ENCODE measurements at regions not wholly inside any gene's neighbourhood (a gene's known extent, or its start where the extent isn't known, plus 50 kb on each side); places are given as distances from the start of the nearest gene placed in this dataset.

DNA sequence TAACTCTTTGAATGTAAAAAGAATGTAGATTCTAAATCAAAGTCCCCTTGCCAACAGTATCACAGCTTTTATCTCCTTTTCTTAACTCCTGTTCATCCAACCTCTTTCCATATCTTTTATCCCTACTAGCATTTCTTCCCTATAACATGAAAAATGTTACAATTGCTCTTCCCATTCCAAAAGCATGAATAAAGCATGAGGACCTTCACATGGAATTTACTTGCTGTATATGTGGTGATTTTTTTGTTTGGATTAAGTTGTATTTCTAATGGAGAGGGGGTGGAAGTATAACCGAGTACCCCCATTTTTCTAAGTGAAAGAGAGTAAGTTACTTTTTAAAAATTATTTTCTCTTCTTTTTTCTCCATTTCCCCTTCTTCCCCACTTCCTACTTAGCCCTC, 94.9 kb upstream of the RBBP8 start:
- Histone ChIP-seq H3K79me2 (ENCODE audit: insufficient read depth, low read length) (no peaks in the 10 kb centered on the region), H3F3A (ENCODE audit: low read depth) (no peaks in the 10 kb centered on the region), H3K4me1 (ENCODE audit: insufficient read depth, low read length, poor library complexity, severe bottlenecking) (peaks cover 7% of the 10 kb centered on the region), H3K4me2 (ENCODE audit: low read depth, low read length, poor library complexity, severe bottlenecking) (no peak overlapping the region), H3K9me3 (ENCODE audit: insufficient read depth, low read depth, low read length) (no peaks in the 10 kb centered on the region), H3K4me3 (ENCODE audit: low read length, poor library complexity, severe bottlenecking) (no peak overlapping the region), H2AFZ (ENCODE audit: low read length) (0 out of 2 replicates have a peak overlapping the region, but pooled peaks have one; percentile 42), H4K20me1 (ENCODE audit: insufficient read depth, low read length, poor library complexity, severe bottlenecking) (no peaks in the 10 kb centered on the region), H3K9ac (ENCODE audit: low read depth, low read length, poor library complexity, severe bottlenecking) (no peak overlapping the region), H3K27me3 (ENCODE audit: insufficient read depth, low read length, poor library complexity, severe bottlenecking) (no peaks in the 10 kb centered on the region), H3K9me2 (replicated peaks; ENCODE audit: low read depth, low read length) (no peaks in the 10 kb centered on the region), H3K36me3 (ENCODE audit: insufficient read depth, low read length) (no peaks in the 10 kb centered on the region)
- TF ChIP-seq, protein P1, sequence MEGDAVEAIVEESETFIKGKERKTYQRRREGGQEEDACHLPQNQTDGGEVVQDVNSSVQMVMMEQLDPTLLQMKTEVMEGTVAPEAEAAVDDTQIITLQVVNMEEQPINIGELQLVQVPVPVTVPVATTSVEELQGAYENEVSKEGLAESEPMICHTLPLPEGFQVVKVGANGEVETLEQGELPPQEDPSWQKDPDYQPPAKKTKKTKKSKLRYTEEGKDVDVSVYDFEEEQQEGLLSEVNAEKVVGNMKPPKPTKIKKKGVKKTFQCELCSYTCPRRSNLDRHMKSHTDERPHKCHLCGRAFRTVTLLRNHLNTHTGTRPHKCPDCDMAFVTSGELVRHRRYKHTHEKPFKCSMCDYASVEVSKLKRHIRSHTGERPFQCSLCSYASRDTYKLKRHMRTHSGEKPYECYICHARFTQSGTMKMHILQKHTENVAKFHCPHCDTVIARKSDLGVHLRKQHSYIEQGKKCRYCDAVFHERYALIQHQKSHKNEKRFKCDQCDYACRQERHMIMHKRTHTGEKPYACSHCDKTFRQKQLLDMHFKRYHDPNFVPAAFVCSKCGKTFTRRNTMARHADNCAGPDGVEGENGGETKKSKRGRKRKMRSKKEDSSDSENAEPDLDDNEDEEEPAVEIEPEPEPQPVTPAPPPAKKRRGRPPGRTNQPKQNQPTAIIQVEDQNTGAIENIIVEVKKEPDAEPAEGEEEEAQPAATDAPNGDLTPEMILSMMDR (conservative IDR thresholded peaks at IDR 0.05; ENCODE audit: low read length): no peak
- TF ChIP-seq EZH2phosphoT487 (IDR thresholded peaks at IDR 0.05; ENCODE audit: borderline replicate concordance): no peak

DNA sequence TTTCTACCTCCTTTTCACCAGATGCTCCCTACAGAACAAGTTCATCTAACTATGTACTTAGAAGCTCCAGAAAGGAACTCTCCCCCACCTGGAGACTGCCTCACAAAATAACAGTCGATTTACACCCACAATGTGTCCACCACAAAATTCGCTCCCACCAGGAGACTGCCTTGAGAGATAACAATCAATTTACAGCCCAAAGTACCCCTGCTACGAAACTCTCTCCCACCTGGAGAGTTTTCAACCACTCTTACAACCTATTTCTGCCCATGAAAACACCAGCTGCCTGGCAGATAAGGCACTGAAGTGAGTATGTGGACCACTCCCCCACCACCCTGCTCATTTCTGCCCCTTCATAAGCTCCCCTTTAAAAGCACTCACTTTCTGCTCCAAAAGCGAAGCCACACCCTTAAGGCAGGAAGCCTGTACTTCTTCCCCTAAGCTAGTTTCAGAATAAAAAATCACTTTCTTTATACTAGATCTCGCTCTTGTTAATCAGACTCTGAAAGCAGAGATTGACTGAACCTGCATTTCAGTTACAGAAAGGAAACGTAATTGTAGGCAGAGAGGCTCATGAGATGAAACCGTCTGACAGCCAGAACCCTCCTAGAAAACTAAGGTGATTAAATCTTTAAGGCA, 94.4 kb upstream of the RBBP8 start:
- Histone ChIP-seq H3K9me3 (ENCODE audit: insufficient read depth, low read depth, low read length) (no peaks in the 10 kb centered on the region), H3K27me3 (ENCODE audit: insufficient read depth, low read length, poor library complexity, severe bottlenecking) (no peaks in the 10 kb centered on the region), H3K79me2 (ENCODE audit: insufficient read depth, low read length) (no peaks in the 10 kb centered on the region), H4K20me1 (ENCODE audit: insufficient read depth, low read length, poor library complexity, severe bottlenecking) (no peaks in the 10 kb centered on the region), H3K36me3 (ENCODE audit: insufficient read depth, low read length) (no peaks in the 10 kb centered on the region), H3K4me2 (ENCODE audit: low read depth, low read length, poor library complexity, severe bottlenecking) (peak overlapping the region; percentile 27), H3K4me1 (ENCODE audit: insufficient read depth, low read length, poor library complexity, severe bottlenecking) (peaks cover 7% of the 10 kb centered on the region), H3F3A (ENCODE audit: low read depth) (no peaks in the 10 kb centered on the region), H3K9me2 (replicated peaks; ENCODE audit: low read depth, low read length) (no peaks in the 10 kb centered on the region), H2AFZ (ENCODE audit: low read length) (peak overlapping the region; percentile 42), H3K9ac (ENCODE audit: low read depth, low read length, poor library complexity, severe bottlenecking) (no peak overlapping the region), H3K4me3 (ENCODE audit: low read length, poor library complexity, severe bottlenecking) (no peak overlapping the region)
- no peak for TF ChIP-seq EZH2phosphoT487 (IDR thresholded peaks at IDR 0.05; ENCODE audit: borderline replicate concordance)
- TF ChIP-seq, protein P1 (conservative IDR thresholded peaks at IDR 0.05; ENCODE audit: low read length): no peak

DNA sequence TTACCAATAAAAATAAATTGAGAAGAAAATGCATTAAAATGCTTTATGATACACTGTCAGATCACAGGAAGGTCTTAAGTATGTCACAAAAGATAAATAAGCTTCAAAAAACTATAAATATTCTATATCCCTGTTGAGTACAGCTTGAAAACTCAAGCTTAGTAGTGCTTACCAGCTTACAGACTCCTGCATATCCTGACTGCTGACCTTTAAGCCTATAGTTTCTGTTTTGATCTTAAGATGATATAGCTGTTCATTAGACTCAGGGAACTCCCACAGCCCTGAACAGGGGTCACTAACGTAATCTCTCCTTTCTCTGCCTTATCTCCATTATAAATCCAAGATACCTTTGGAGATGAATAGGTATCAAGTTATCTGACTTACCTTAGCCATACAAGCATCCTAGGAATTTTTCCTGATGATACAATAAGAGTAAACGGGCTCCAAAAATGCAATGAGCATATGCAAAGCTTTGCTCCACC, 93.7 kb upstream of the RBBP8 start:
- Histone ChIP-seq H3K79me2 (ENCODE audit: insufficient read depth, low read length) (no peaks in the 10 kb centered on the region), H3K4me1 (ENCODE audit: insufficient read depth, low read length, poor library complexity, severe bottlenecking) (peaks cover 7% of the 10 kb centered on the region), H4K20me1 (ENCODE audit: insufficient read depth, low read length, poor library complexity, severe bottlenecking) (no peaks in the 10 kb centered on the region), H3K27me3 (ENCODE audit: insufficient read depth, low read length, poor library complexity, severe bottlenecking) (no peaks in the 10 kb centered on the region), H3K4me2 (ENCODE audit: low read depth, low read length, poor library complexity, severe bottlenecking) (peak overlapping the region; percentile 27), H3K4me3 (ENCODE audit: low read length, poor library complexity, severe bottlenecking) (no peak overlapping the region), H3K36me3 (ENCODE audit: insufficient read depth, low read length) (no peaks in the 10 kb centered on the region), H3F3A (ENCODE audit: low read depth) (no peaks in the 10 kb centered on the region), H3K9me2 (replicated peaks; ENCODE audit: low read depth, low read length) (no peaks in the 10 kb centered on the region), H3K9ac (ENCODE audit: low read depth, low read length, poor library complexity, severe bottlenecking) (no peak overlapping the region), H2AFZ (ENCODE audit: low read length) (no peak overlapping the region), H3K9me3 (ENCODE audit: insufficient read depth, low read depth, low read length) (no peaks in the 10 kb centered on the region)
- TF ChIP-seq EZH2phosphoT487 (IDR thresholded peaks at IDR 0.05; ENCODE audit: borderline replicate concordance): no peak
- TF ChIP-seq, protein P1 (conservative IDR thresholded peaks at IDR 0.05; ENCODE audit: low read length): no peak
